Endothelial cell of umbilical vein (primary cell): ENCODE measurements at regions not wholly inside any gene's neighbourhood (a gene's known extent, or its start where the extent isn't known, plus 50 kb on each side); places are given as distances from the start of the nearest gene placed in this dataset.

Experiments used
- BruUV-seq: library from RNA; stranded (reverse); fragments of 400-500 nt; replicated peaks from 2 replicates; lab custom pipeline; 2021; lab: Mats Ljungman, UMichigan
- CTCF ChIA-PET: fragments of 300-600, 350-600 bp; sonication (Branson Sonifier 250); formaldehyde crosslinking; loops from one replicate; lab custom pipeline; 2021; ENCODE audit warnings: antibody characterized with exemption, inconsistent platforms; lab: Charles Lee
- POLR2A ChIA-PET: fragments of 300-600, 350-600 bp; sonication (Branson Sonifier 250); formaldehyde crosslinking; loops from one replicate; lab custom pipeline; 2021; ENCODE audit warnings: antibody characterized with exemption, inconsistent platforms; lab: Charles Lee
- DNase-seq: peaks from one replicate; pipeline ENCODE4 v3.0.0-alpha.2; 2011; ENCODE audit warnings: low read depth, low spot score
- FAIRE-seq: peaks from 2 replicates; lab custom pipeline; 2011; peaks lifted over from hg19 to GRCh38; lab: Jason Lieb, UNC
- H2AFZ ChIP-seq: 2 replicates; pipeline ENCODE4 v1.6.0; 2012; ENCODE audit warnings: low read depth, low read length, control low read depth, inconsistent platforms
- H3K27ac ChIP-seq: 2 replicates; pipeline ENCODE4 v1.5.1; 2011; ENCODE audit warnings: low read depth, mild to moderate bottlenecking, control low read depth, low read length, moderate library complexity; ENCODE audit not compliant: insufficient read depth
- H3K27me3 ChIP-seq, 2 experiments: 2 replicates each; pipeline versions ENCODE4 v1.6.0 to v1.6.1; 2011; ENCODE audit warnings: low read length in 2 of 2, mixed read lengths in 1 of 2; ENCODE audit not compliant: control insufficient read depth in 2 of 2, insufficient read depth in 2 of 2
- H3K36me3 ChIP-seq, 2 experiments: 2 replicates in 1 of 2; 3 replicates in 1 of 2; pipeline ENCODE4 v1.5.1; 2011; ENCODE audit warnings: low read length in 2 of 2, mild to moderate bottlenecking in 1 of 2, moderate library complexity in 1 of 2; ENCODE audit not compliant: control insufficient read depth in 2 of 2, insufficient read depth in 2 of 2; ENCODE audit errors: extremely low read depth in 1 of 2
- H3K4me1 ChIP-seq: 3 replicates; pipeline ENCODE4 v1.5.1; 2011; ENCODE audit warnings: mild to moderate bottlenecking, low read length; ENCODE audit not compliant: control insufficient read depth, insufficient read depth; ENCODE audit errors: extremely low read depth
- H3K4me2 ChIP-seq: 2 replicates; pipeline ENCODE4 v1.6.1; 2011; ENCODE audit warnings: low read length, control low read depth, mixed read lengths; ENCODE audit not compliant: insufficient read depth
- H3K4me3 ChIP-seq, 3 experiments: fragments of 200-600 bp in 1 of 3; sonication (generic), shearing (Covaris generic) in 1 of 3; replicated peaks in 1 of 3; 2 replicates each; pipeline ENCODE4 v1.5.1; 2011 to 2016; ENCODE audit warnings: control low read depth in 3 of 3, low read length in 3 of 3, mild to moderate bottlenecking in 2 of 3, inconsistent platforms in 1 of 3, low read depth in 1 of 3, moderate library complexity in 1 of 3; ENCODE audit not compliant: insufficient read depth in 1 of 3
- H3K79me2 ChIP-seq: 2 replicates; pipeline ENCODE4 v1.6.0; 2012; ENCODE audit warnings: low read length, inconsistent platforms; ENCODE audit not compliant: control insufficient read depth, insufficient read depth
- H3K9ac ChIP-seq: replicated peaks from 2 replicates; pipeline ENCODE3; 2011; ENCODE audit warnings: low read length, control low read depth; ENCODE audit not compliant: insufficient read depth; ENCODE audit errors: extremely low read depth
- H3K9me1 ChIP-seq: replicated peaks from 3 replicates; pipeline ENCODE4 v1.6.0; 2011; ENCODE audit warnings: mild to moderate bottlenecking, low read length; ENCODE audit not compliant: control insufficient read depth, insufficient read depth; ENCODE audit errors: extremely low read depth
- H3K9me3 ChIP-seq: replicated peaks from 2 replicates; pipeline ENCODE4 v1.5.1; 2012; ENCODE audit warnings: low read length, inconsistent platforms; ENCODE audit not compliant: control insufficient read depth, insufficient read depth
- H4K20me1 ChIP-seq: replicated peaks from 2 replicates; pipeline ENCODE3; 2011; ENCODE audit warnings: mild to moderate bottlenecking, low read length; ENCODE audit not compliant: control insufficient read depth, insufficient read depth; ENCODE audit errors: extremely low read depth
- CTCF ChIP-seq, 2 donors: IDR thresholded peaks; 1 replicate in 1 of 2; 2 replicates in 1 of 2; pipeline ENCODE4 v1.5.1; 2011; ENCODE audit warnings: low read length in 2 of 2, mild to moderate bottlenecking in 2 of 2, moderate library complexity in 2 of 2, control low read depth in 1 of 2, inconsistent platforms in 1 of 2, low read depth in 1 of 2; ENCODE audit not compliant: insufficient read depth in 1 of 2; ENCODE audit errors: extremely low read depth in 1 of 2
- EZH2 ChIP-seq: IDR thresholded peaks from 2 replicates; pipeline ENCODE4 v1.6.1; 2012; ENCODE audit warnings: borderline replicate concordance, low read depth, mild to moderate bottlenecking, moderate library complexity, low read length, inconsistent platforms; ENCODE audit not compliant: severe bottlenecking
- FOS ChIP-seq: IDR thresholded peaks from 2 replicates; pipeline ENCODE4 v1.6.1; 2011; ENCODE audit warnings: mild to moderate bottlenecking, low read length, moderate library complexity, borderline replicate concordance; ENCODE audit not compliant: insufficient read depth
- GATA2 ChIP-seq: IDR thresholded peaks from 2 replicates; pipeline ENCODE4 v1.7.0; 2011; ENCODE audit warnings: low read depth, mild to moderate bottlenecking, moderate library complexity, mixed read lengths, low read length; ENCODE audit not compliant: insufficient read length, insufficient read depth
- JUN ChIP-seq: IDR thresholded peaks from 2 replicates; pipeline ENCODE4 v1.6.1; 2011; ENCODE audit warnings: borderline replicate concordance, low read depth; ENCODE audit not compliant: insufficient read length, insufficient read depth
- MYC ChIP-seq: IDR thresholded peaks from one replicate; pipeline ENCODE4 v1.6.1; 2011; ENCODE audit warnings: mild to moderate bottlenecking, low read depth, low read length
- POLR2A ChIP-seq: IDR thresholded peaks from 2 replicates; pipeline ENCODE4 v1.6.1; 2012; ENCODE audit warnings: low read depth, mild to moderate bottlenecking, control low read depth, low read length
- POLR2AphosphoS5 ChIP-seq: IDR thresholded peaks from 2 replicates; pipeline ENCODE4 v1.6.1; 2012; ENCODE audit warnings: low read depth, mild to moderate bottlenecking, control low read depth, low read length, moderate library complexity; ENCODE audit not compliant: insufficient read depth
- dilution Hi-C: fragments of 300-500 bp; cut with MboI; formaldehyde crosslinking; loops from one replicate; pipeline ENCODE4 v1.15.0; 2019; ENCODE audit warnings: low sequenced_read_pairs; ENCODE audit not compliant: extremely low pct_ligation_motif_present
- intact Hi-C: fragments of 100-400 bp; cut with micrococcal nuclease; formaldehyde crosslinking; loops from one replicate; pipeline ENCODE4 v1.10.0; 2022
- TF ChIP-seq, protein P1 (sequence below): IDR thresholded peaks from 2 replicates; pipeline ENCODE4 v1.6.1; 2011; ENCODE audit not compliant: insufficient read depth, insufficient read length

- Histone ChIP-seq H3K36me3 (no peaks in the 10 kb centered on the region), H3K4me2 (no peak overlapping the region), H3K27ac (no peak overlapping the region), H4K20me1 (no peaks in the 10 kb centered on the region), H3K27me3 (no peaks in the 10 kb centered on the region), H3K9me3 (no peaks in the 10 kb centered on the region), H3K4me3 (no peak overlapping the region), H3K9me1 (no peaks in the 10 kb centered on the region), H3K9ac (no peak overlapping the region), H3K4me1 (no peaks in the 10 kb centered on the region), H3K79me2 (no peaks in the 10 kb centered on the region), H2AFZ (no peak overlapping the region)
- no peak for TF ChIP-seq FOS
- no peak for TF ChIP-seq POLR2A
- no peak for TF ChIP-seq CTCF (IDR thresholded peaks at IDR 0.05; ENCODE audit: extremely low read depth in 1 of 2, insufficient read depth in 1 of 2, low read depth in 1 of 2, low read length in 2 of 2)
- TF ChIP-seq MYC, result no peak
- intact Hi-C loops, result loop anchor here (10.0 kb wide), 1 partner anchor 469 kb away; no protein-coding TSS in a partner anchor
- no TSS peak for BruUV-seq
- CTCF ChIA-PET, result no interaction called here
- dilution Hi-C loops, result no loop called here
- POLR2A ChIA-PET, result no interaction called here
- DNase-seq (no peak), FAIRE-seq (no peak)
Measured at GRCh38 chr6:81073318-81073717, 679.2 kb downstream of the TENT5A start.

DNA sequence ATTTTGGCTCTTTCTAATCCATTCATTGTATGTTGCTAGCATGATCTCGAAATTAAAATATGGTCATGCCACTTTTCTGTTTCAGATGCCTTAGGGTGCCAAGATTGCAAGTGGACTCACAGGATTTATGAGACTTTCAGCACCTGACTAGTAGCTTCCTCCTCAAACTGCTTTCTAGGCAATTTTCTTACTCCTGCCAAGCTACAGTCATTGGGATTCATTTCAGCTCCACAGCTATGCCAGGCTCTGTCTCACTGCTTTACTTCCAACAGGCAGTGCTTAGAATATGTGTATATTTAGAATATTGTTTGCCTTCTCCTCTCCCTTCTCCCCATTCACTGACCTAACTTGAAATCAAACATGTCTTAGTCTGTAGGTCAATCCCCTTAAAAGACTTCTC lies 681.4 kb downstream of the TENT5A start:
- CTCF ChIA-PET, result no interaction called here

More for the DNA sequence above, 681.4 kb downstream of the TENT5A start:
- intact Hi-C loops (loop anchor here (10.0 kb wide), 1 partner anchor 466 kb away; no protein-coding TSS in a partner anchor), dilution Hi-C loops (no loop called here)
- no peak overlapping the region for H3K27ac ChIP-seq
- TF ChIP-seq FOS (no peak), JUN (no peak), POLR2A (no peak), MYC (no peak), CTCF (IDR thresholded peaks at IDR 0.05; ENCODE audit: extremely low read depth in 1 of 2, insufficient read depth in 1 of 2, low read depth in 1 of 2, low read length in 2 of 2) (no peak), EZH2 (no peak), GATA2 (no peak), POLR2AphosphoS5 (no peak)
- TF ChIP-seq, protein P1, sequence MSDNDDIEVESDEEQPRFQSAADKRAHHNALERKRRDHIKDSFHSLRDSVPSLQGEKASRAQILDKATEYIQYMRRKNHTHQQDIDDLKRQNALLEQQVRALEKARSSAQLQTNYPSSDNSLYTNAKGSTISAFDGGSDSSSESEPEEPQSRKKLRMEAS, result no peak
- no peaks in the 10 kb centered on the region for H3K27me3 ChIP-seq
- no peak for FAIRE-seq
- no peaks in the 10 kb centered on the region for H3K79me2 ChIP-seq
- no peaks in the 10 kb centered on the region for H3K9me1 ChIP-seq
- POLR2A ChIA-PET, result no interaction called here
- no peak overlapping the region for H3K4me2 ChIP-seq
- no peak overlapping the region for H2AFZ ChIP-seq
- H3K4me3 ChIP-seq, result no peak overlapping the region
- H4K20me1 ChIP-seq, result no peaks in the 10 kb centered on the region
- no peaks in the 10 kb centered on the region for H3K9me3 ChIP-seq
- no peaks in the 10 kb centered on the region for H3K4me1 ChIP-seq
- no TSS peak for BruUV-seq
- no peak for DNase-seq
- no peak overlapping the region for H3K9ac ChIP-seq
- H3K36me3 ChIP-seq, result no peaks in the 10 kb centered on the region
